ENCODE measurements at regions not wholly inside any gene's neighbourhood (a gene's known extent, or its start where the extent isn't known, plus 50 kb on each side); places are given as distances from the start of the nearest gene placed in this dataset.
"Not testable (repeated sequence)": the region's sequence is repeated elsewhere in the genome, so short reads cannot be mapped to it uniquely, and the experiment has no call there.

DNA sequence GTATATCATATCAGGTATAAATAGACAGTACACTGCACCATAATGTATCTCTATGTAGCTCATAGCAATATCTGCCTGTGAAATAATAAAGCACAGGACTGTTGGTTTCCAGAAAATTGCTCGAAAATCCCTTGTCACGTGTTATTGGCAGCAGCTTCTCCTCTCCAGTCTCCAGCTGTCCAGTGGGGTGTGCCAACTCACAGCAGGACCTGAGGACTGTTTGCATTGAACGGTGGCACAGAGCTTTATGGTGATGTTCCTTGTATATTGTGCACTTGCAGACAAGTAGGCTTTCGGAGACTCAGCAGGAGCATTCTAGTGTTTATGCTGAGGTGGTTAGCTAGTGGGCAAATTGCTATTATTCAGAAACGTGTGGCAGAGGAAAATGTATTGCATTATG is 182.2 kb upstream of the ATP5MC3 start:
- no peak for DNase-seq (ENCODE audit: low read depth in 2 of 3, low spot score in 1 of 3)

DNA sequence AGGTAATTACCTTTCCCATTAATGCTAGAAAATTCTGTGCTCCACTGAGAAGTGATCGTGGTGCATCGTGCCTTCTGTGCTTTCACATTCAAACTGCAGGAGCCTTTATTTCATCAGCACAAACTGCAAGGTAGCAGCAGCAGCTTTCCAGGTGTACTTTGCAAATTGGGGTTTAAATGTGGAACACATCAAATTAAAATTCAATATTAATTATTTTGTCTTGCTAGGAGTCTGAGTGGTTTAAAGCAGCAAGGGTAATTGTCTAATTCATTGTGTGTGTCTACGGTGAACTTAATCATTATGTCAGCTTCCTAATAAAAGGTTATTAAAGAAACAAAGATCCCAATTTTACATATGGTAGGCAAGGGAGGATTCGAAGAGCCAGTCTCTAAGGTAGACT is 180.8 kb upstream of the ATP5MC3 start:
- DNase-seq (ENCODE audit: low read depth in 2 of 3, low spot score in 1 of 3): no peak

DNA sequence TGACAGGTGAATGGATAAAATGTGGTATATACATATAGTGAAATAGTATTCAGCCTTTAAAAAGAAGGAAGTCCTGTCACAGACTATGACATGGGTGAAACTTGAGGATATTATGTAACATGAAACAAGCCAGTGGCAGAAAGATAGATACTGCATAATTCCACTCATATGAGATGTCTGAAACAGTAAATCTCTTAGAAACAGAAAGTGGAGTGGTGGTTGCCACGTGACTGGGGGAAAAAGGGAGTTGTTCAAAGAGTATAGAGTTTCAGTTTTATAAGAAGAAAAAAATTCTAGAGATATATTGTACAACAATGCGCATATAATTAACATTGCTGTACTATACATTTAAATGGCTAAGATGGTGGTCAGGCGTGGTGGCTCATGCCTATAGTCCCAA is 178.2 kb upstream of the ATP5MC3 start:
- no peak for DNase-seq (ENCODE audit: low read depth in 2 of 3, low spot score in 1 of 3)

DNA sequence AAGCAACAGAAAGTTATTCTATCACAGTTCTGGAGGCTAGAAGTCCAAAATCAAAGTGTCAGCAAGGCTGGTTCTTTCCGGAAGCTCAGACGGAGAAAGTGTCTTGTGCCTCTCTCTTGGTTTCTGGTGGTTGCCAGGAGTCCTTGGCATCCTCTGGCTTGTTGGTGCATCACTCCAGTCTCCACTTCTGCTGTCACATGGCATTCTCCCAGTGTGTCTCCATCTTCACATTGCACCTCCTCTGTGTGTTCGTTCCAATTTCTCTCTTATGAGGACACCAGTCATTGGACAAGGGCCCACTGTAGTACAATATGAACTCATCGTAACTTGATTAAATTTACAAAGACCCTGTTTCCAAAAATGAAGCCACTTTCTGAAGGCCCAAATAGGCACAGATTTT is 175.4 kb upstream of the ATP5MC3 start:
- no peak for DNase-seq (ENCODE audit: low read depth in 2 of 3, low spot score in 1 of 3)

DNA sequence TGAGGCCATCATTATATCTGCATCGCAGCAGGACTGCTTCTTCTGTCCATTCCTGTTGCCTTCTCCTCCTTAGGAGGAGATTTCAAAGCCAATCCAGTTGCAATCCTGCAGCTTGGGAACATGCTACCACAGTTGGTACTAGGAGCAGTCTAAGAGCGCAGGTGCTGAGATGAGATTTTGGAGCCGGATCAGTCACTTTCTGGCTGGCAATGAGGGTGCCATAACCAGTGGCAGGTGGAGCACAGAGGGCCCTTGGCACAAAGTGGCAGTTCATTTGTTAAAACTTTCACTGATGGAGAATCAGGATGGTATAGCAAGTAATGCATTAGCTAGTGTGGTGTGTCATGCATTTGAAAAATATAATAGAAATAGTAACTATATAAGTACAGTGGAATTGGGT is 173.7 kb upstream of the ATP5MC3 start:
- no peak for DNase-seq (ENCODE audit: low read depth in 2 of 3, low spot score in 1 of 3)

DNA sequence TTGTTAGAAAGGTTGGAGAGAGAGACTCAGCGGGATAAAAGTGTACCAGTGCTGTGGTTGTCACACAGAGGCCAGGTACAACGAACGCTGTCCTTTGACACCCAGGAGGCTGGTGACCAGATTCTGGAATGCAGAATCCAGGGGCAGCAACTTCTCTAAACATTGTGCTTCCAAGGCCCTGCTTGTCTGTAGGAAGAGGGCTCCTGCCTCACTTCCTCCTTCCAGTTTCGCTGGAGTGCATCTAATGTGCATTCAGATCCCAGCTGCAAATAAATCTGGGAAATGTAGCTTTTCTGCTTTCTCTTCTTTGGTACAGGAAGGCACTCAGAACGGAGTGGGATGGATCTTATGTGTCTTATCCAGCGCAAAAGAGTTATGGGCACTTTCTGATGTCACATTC is 171.8 kb upstream of the ATP5MC3 start:
- no peak for DNase-seq (ENCODE audit: low read depth in 2 of 3, low spot score in 1 of 3)

DNA sequence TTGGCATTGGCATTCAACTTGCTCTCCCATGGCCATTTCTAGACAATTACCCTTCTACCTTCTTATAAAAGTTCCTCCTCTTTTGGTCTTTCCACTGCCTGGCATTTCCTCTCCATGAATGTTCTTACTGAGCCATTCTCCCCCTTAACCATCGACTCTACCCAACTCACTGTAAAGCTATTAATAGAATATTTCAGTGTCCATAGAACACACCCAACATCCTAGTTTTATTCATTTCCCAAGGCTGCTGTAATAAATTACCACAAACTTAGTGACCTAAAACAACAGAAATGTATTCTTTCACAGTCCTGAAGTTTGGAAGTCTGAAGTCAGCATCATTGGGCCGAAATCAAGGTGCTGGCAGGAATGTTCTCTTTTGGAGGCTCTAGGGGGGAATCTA is 170.0 kb upstream of the ATP5MC3 start:
- DNase-seq (ENCODE audit: low read depth in 2 of 3, low spot score in 1 of 3): no peak

DNA sequence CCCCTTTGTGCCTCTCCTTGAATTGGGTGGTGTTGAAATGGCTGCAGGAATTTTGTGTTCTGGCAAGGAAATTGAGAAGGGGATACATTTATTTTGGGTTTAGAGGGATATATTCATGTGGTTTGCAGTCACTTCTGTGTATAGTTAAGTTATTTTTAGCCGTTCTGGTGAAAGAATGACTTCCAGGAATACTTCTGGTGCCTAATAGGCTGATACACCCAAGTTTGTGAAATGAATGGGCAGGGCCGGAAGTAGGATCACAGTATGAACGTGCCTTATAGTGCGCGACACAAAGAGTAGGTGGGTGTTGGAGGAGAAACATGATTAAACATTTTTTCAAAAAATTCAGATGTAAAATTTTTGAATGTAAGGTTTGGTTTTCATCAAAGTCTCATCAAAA is 168.6 kb upstream of the ATP5MC3 start:
- DNase-seq (ENCODE audit: low read depth in 2 of 3, low spot score in 1 of 3): no peak

DNA sequence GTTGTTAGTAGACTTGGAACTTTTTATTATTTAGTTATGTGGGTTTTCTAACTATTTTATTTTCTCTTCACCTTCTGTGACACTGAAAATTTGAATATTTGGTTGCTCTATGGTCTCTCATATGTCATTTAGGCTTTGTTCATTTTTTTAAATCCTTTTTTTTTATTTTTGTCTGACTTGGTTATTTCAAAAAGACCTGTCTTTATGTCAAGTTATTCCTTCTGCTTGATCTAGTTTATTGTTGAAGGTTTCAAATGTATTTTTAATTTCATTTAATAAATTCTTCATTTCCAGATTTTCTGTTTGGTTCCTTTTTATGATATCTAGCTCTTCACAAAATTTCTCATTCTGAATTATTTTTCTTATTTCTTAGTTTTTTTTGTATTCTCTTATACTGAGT is 160.6 kb upstream of the ATP5MC3 start:
- DNase-seq (ENCODE audit: low read depth in 2 of 3, low spot score in 1 of 3): no peak

DNA sequence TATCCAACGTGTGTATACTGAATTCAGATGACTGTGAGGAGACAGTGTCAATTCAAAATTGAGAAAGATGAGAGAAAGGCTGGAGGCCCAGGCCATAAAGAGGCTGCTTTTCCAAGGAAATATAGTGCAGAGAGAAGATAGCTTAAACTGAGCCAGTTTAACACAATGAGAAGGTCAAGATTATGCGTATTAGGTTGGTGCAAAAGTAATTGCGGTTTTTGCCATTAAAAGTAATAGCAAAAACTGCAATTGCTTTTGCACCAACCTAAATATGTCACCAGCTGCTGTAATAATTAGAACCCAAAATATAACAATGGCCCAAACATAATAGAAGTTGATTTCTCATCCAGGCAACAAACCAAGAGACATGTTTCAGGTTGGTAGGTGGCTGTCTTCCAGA is 148.7 kb upstream of the ATP5MC3 start:
- DNase-seq (ENCODE audit: low read depth in 2 of 3, low spot score in 1 of 3): no peak

DNA sequence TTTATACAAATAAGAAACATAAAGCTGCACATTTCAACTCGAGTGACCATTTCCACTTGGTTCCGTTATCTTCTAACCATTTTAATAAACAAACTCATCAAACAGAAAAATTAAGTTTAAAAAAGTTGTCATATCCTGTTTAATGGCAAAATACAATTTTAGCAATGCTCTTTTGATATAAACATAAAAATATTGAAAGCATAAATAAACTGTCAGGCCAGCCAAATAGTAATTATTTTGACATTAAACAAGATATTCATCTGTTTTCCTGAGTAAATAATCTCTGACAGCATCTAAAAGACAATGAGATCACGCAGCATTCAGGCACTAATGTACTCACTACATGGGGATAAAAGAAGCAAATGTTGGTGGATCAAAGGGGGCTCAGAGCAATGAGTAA is 145.3 kb upstream of the ATP5MC3 start:
- no peak for DNase-seq (ENCODE audit: low read depth in 2 of 3, low spot score in 1 of 3)

DNA sequence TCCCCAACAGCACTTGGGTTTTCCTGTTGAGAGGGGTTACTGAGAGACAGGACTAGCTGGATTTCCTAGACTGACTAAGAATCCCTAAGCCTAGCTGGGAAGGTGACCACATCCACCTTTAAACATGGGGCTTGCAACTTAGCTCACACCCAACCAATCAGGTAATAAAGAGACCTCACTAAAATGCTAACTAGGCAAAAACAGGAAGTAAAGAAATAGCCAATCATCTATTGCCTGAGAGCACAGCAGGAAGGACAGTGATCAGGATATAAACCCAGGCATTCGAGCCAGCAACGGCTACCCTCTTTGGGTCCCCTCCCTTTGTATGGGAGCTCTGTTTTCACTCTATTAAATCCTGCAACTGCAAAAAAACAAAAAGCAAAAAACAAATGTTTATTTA is 144.7 kb upstream of the ATP5MC3 start:
- not testable (repeated sequence) for DNase-seq (ENCODE audit: low read depth in 2 of 3, low spot score in 1 of 3)

DNA sequence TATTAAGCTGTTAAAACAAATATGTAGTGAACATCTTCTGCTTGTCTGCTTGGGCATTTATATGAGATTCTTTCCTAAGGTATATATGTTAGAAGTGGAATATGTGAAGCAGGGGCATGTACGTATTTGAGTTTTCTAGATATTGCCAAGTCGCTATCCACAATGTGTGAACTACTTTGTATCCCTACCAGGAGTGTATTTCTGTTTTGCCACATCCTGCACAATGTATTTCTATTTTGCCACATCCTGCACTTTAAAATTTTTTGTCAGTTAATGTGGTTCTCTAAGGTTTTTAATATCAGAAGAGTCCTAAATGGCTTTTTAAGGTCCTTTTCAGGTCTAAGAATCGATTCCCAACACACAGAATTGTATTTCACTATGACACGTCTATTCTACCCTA is 141.7 kb upstream of the ATP5MC3 start:
- DNase-seq (ENCODE audit: low read depth in 2 of 3, low spot score in 1 of 3): no peak

DNA sequence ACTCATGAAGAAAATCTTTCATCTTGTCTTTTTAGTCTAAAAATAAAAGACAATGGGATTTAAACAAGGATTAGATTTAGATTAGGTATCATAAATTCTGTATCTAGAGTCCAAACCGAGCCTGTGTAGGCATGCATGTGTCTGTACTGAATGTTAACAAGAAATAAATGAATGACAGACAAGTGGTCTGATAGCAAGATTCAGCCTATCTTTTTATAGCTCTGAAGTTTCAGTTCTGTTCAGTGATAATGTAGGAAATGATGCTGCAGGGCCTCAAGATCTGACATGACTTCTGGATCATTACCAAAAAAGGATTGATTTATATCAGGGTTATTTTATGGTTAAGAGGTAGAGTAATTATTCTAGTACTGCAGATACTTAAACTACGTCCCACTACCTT is 137.0 kb upstream of the ATP5MC3 start:
- no peak for DNase-seq (ENCODE audit: low read depth in 2 of 3, low spot score in 1 of 3)

DNA sequence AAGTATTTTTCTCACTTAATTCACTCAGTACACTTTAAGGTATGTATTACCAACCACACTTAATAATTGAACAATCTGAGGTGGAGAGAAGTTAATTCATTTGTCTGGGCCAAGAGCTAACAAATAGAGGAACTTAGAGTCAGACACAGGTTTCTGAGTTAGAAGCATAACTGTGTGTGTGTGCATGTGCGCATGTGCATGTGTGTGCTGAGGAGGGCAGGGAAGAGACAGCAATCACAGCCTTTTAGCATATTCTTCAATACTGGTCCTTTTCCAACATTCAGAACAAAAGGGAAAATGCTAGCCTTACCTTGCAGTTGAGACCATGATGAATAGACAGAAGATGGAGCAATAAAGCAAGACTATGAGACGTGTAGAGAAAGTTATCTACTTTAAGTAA is 136.2 kb upstream of the ATP5MC3 start:
- no peak for DNase-seq (ENCODE audit: low read depth in 2 of 3, low spot score in 1 of 3)

DNA sequence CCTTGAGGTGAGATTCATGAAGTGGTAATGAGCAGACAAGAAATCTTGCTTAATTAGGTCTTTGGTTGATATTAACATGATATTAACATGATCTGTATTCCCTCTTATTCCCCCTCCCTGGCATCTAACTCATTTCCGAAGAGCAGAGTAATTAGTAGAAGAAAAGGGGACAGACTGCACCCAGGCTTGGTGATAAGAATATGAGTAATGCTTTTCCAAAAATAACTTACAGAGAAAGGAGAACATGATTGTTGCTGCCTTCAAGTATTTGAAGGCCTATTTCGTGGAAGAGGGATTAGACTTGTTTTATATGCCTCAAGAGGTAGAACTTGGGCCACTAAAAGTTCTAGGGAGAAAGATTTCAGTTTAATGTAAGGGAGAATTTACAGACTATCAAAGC is 130.6 kb upstream of the ATP5MC3 start:
- no peak for DNase-seq (ENCODE audit: low read depth in 2 of 3, low spot score in 1 of 3)

DNA sequence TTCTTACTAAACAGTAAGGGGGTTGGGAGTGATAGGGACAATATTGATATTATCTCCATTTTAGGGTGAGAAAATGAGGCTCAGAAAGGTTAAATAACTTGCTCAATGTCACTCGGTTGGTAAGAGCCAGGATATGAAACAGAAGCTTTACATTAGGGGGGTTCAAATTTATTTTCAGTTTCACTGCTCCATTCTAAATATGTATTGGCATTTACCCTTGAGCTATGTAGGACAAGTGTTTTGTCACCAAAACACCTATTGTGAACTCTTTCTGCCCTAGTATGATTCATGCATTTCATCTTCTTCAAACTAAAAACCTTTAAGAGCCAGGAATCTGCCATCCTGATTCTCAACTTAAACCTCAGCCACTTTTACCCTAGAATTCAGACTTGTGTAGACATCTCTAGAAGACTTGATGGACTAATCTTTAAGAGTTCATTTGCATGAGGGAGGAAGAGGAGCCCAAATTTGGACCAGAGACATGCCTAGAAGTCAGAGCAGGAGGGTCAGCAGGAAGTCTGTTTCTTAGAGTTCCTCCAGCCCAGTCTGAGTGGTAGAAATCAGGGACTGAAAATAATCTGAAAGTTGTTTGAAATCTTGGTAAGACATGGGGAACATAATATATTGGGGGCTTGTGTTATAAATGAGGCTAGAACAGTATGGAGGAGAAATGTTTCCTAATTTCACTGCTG is 129.4 kb upstream of the ATP5MC3 start:
- DNase-seq (ENCODE audit: low read depth in 2 of 3, low spot score in 1 of 3): no peak

DNA sequence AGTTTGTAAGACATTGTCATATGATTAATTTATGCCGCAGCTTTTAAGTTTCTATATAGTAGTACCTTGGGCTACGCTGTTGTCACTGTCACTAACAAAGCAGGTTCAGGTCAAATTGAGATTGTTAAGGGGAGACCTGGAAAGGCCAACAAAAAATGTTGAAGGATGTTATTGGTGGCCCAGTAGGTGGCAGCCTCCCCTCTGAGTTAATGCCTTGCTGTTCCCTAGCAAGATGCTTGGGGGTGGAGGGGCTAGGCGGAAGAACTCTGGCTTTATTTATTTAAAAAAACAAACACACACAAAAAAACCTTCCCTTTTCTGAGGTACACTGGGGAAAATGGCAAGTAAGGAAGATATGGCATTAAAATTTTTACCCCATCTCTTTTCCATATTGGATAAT is 128.3 kb upstream of the ATP5MC3 start:
- DNase-seq (ENCODE audit: low read depth in 2 of 3, low spot score in 1 of 3): no peak

DNA sequence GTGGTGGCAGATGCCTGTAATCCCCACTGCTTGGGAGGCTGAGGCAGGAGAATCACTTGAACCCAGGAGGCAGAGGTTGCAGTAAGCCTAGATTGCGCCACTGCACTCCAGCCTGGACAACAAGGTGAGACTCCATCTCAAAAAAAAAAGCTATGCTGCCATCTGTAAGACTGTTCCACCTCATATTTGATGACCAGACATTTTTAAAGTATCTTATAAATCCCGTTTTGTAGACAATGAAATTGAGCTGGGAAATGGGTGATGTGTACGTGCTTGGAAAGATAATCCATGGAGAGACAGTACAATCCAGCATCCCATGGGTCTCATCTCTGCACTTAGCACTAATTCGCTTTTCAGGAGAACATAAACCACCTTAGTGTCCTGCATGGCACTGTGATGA is 126.5 kb upstream of the ATP5MC3 start:
- DNase-seq (ENCODE audit: low read depth in 2 of 3, low spot score in 1 of 3): no peak

DNA sequence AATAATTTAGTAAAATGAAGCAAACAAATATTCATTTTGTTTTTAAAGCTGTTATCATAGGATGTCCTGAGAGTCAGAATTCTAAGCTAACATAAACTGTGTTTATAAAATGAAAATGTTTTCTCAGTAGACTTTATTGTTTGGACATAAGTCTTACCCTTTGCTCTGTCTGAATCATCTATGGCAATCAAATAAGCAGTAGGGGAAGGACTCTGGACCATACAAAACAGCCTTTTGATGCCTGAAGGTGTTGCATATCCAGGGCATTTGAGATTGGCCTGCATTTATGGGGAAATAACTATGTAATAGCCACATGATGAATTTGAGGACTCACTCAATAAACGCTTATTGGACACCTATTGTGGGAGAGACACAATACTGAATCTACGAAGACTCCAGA is 123.0 kb upstream of the ATP5MC3 start:
- DNase-seq (ENCODE audit: low read depth in 2 of 3, low spot score in 1 of 3): no peak

DNA sequence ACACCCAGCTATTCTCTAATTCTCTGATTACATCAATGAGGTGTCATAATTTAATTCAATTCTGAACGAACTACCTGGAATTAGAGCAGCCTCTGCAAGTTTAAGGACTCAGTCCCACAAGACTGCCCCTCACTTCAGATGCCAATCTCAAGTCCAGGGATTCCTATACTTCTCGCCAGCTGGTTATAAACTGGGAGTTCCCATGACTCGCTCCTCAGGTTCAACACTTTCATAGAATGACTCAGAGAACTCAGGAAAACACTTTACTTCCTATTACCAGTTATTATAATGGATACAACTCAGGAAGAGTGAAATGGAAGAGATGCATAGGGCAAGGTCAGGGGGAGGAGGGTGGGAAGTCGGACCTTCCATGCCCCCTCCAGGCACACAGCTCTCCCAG is 112.3 kb upstream of the ATP5MC3 start:
- no peak for DNase-seq (ENCODE audit: low read depth in 2 of 3, low spot score in 1 of 3)

DNA sequence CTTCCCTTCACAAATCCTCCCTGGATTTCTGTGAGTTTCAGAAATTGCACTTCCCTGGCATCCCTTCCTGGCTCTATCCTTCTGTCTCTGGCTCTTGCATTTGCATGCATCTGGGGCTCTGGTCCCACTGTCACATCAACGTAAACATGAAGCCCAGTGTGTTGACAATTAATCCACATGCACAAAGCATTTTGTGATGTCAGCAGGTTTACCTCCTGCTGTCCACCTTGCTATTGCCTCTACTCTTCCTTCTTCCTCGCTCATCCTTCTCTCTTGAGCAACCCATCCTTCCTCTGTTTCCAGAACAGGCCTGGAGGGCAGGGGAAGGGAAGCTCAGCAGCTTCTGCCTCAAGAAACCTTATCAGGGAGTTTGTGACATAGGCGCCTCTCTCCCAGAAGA is 111.7 kb upstream of the ATP5MC3 start:
- DNase-seq (ENCODE audit: low read depth in 2 of 3, low spot score in 1 of 3): no peak

DNA sequence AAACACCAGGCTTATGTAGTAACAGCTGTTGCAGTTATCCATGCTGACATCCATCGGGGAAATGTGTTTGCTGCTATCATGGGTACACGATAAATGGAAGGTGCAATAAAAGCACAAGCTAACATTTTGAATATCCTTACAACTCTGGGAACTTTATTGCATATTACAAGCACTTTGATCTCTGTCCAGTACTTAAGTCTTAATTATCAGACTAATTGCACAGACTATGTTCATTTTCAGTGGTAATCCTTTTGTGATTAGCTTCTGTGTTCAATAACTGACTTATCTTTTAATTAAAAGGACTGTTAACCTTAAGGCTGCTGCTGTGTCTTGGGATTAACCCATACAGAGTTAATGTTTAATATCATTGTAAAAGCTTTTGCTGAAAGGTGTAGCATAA is 101.4 kb upstream of the ATP5MC3 start:
- no peak for DNase-seq (ENCODE audit: low read depth in 2 of 3, low spot score in 1 of 3)

DNA sequence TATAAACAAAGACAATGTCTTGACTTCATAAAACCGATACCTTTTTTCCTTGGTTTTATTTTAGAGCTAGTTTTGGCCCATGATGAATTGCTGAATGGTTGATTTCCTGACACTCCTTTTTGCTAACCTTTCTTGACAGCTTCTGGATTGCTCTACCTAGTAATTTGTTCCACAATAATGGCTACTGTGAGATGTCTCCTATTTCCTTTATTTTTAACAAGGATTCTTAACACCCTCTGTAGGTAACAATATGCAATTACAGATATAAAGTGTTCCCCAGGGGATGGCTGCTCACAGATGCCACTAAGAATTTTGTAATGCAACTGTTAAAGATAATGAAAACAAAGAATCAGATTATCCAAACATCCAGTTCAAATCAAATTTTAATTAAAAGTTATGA is 100.8 kb upstream of the ATP5MC3 start:
- no peak for DNase-seq (ENCODE audit: low read depth in 2 of 3, low spot score in 1 of 3)

All from stimulated activated CD4-positive, alpha-beta T cell treated with anti-CD3 and anti-CD28 coated beads, Interleukin-12 subunit alpha, Interleukin-12 subunit beta, amount 100 ng/mL, for 48 hours (primary cell).